BLaER1 (cell line): ENCODE measurements at regions not wholly inside any gene's neighbourhood (a gene's known extent, or its start where the extent isn't known, plus 50 kb on each side); places are given as distances from the start of the nearest gene placed in this dataset.
A peak's percentile ranks its signal among the peaks of the same experiment; 100 is the strongest.
"Not testable (repeated sequence)": the region's sequence is repeated elsewhere in the genome, so short reads cannot be mapped to it uniquely, and the experiment has no call there.

Experiments
- H3K27ac ChIP-seq: shearing (Covaris generic); formaldehyde crosslinking; 2 replicates; pipeline ENCODE4 v1.8.1; 2022
- H3K27me3 ChIP-seq: shearing (Covaris generic); formaldehyde crosslinking; 2 replicates; pipeline ENCODE4 v1.8.1; 2022
- H3K36me3 ChIP-seq: shearing (Covaris generic); formaldehyde crosslinking; 2 replicates; pipeline ENCODE4 v1.8.1; 2022
- H3K4me1 ChIP-seq: shearing (Covaris generic); formaldehyde crosslinking; 2 replicates; pipeline ENCODE4 v1.8.1; 2022
- H3K4me2 ChIP-seq: shearing (Covaris generic); formaldehyde crosslinking; 2 replicates; pipeline ENCODE4 v1.8.1; 2022
- H3K4me3 ChIP-seq: shearing (Covaris generic); formaldehyde crosslinking; 2 replicates; pipeline ENCODE4 v1.8.1; 2022
- H3K9ac ChIP-seq: shearing (Covaris generic); formaldehyde crosslinking; 2 replicates; pipeline ENCODE4 v1.8.1; 2022
- H3K9me3 ChIP-seq: shearing (Covaris generic); formaldehyde crosslinking; 2 replicates; pipeline ENCODE4 v1.8.1; 2022
- H4K20me1 ChIP-seq: shearing (Covaris generic); formaldehyde crosslinking; 2 replicates; pipeline ENCODE4 v1.8.1; 2022
- Cebpa-rat ChIP-seq: shearing (Covaris generic); IDR thresholded peaks from 2 replicates; pipeline ENCODE4 v1.8.1; 2022

- not testable (repeated sequence) for H3K9me3 ChIP-seq, H3K4me1 ChIP-seq, H3K9ac ChIP-seq, H3K27ac ChIP-seq, H3K27me3 ChIP-seq, H4K20me1 ChIP-seq, H3K36me3 ChIP-seq, H3K4me3 ChIP-seq, H3K4me2 ChIP-seq
Measured at GRCh38 chr17:62233822-62234481, 146.4 kb upstream of the EFCAB3 start.

- H3K4me1 ChIP-seq, H3K36me3 ChIP-seq, H4K20me1 ChIP-seq, H3K9ac ChIP-seq, H3K27ac ChIP-seq, H3K9me3 ChIP-seq, H3K27me3 ChIP-seq, H3K4me2 ChIP-seq, H3K4me3 ChIP-seq: not testable (repeated sequence)
Measured at GRCh38 chr17:62231293-62231692, 149.1 kb upstream of the EFCAB3 start.

- H3K27ac ChIP-seq, H3K9ac ChIP-seq, H3K4me2 ChIP-seq, H3K9me3 ChIP-seq, H3K36me3 ChIP-seq, H3K4me3 ChIP-seq, H4K20me1 ChIP-seq, H3K27me3 ChIP-seq, H3K4me1 ChIP-seq: not testable (repeated sequence)
Measured at GRCh38 chr17:62226610-62227240, 153.6 kb upstream of the EFCAB3 start.

- not testable (repeated sequence) for H3K27me3 ChIP-seq, H3K4me3 ChIP-seq, H3K4me1 ChIP-seq, H4K20me1 ChIP-seq, H3K36me3 ChIP-seq, H3K27ac ChIP-seq, H3K4me2 ChIP-seq, H3K9ac ChIP-seq, H3K9me3 ChIP-seq
Measured at GRCh38 chr17:62223585-62223984, 156.8 kb upstream of the EFCAB3 start.

GRCh38 chr17:62219221-62219899 lies 154.3 kb upstream of the MED13 start:
- Histone ChIP-seq H3K27me3 (no peaks in the 10 kb centered on the region), H3K27ac (no peak overlapping the region), H3K4me2 (no peak overlapping the region), H3K9me3 (peaks cover 5% of the 10 kb centered on the region; the same call in 1 of the 2 replicates), H3K4me1 (no peaks in the 10 kb centered on the region), H3K36me3 (no peaks in the 10 kb centered on the region), H3K9ac (no peak overlapping the region), H3K4me3 (no peak overlapping the region), H4K20me1 (no peaks in the 10 kb centered on the region)
- TF ChIP-seq Cebpa-rat: peak; percentile 49; the same call in 1 of the 2 replicates

GRCh38 chr17:62216847-62217246 lies 151.8 kb upstream of the MED13 start:
- no peak for TF ChIP-seq Cebpa-rat
- Histone ChIP-seq H3K4me3 (no peak overlapping the region), H3K36me3 (no peaks in the 10 kb centered on the region)

GRCh38 chr17:62215891-62216290 lies 150.8 kb upstream of the MED13 start:
- H3K9ac ChIP-seq, H3K36me3 ChIP-seq, H3K4me2 ChIP-seq, H3K9me3 ChIP-seq, H3K4me3 ChIP-seq, H4K20me1 ChIP-seq, H3K4me1 ChIP-seq, H3K27ac ChIP-seq, H3K27me3 ChIP-seq: not testable (repeated sequence)

More at GRCh38 chr17:62216847-62217246, 151.8 kb upstream of the MED13 start:
- Histone ChIP-seq H3K4me1 (no peaks in the 10 kb centered on the region), H3K27ac (no peak overlapping the region), H3K27me3 (no peaks in the 10 kb centered on the region), H3K4me2 (no peak overlapping the region), H4K20me1 (no peaks in the 10 kb centered on the region), H3K9me3 (peaks cover 5% of the 10 kb centered on the region; the same call in 1 of the 2 replicates), H3K9ac (no peak overlapping the region)

GRCh38 chr17:62206550-62206949 lies 141.5 kb upstream of the MED13 start:
- Histone ChIP-seq H3K4me1 (no peaks in the 10 kb centered on the region), H3K36me3 (no peaks in the 10 kb centered on the region), H3K9me3 (peaks cover 4% of the 10 kb centered on the region; the same call in 1 of the 2 replicates), H3K4me3 (no peak overlapping the region), H3K4me2 (no peak overlapping the region), H3K27ac (no peak overlapping the region), H4K20me1 (no peaks in the 10 kb centered on the region), H3K9ac (no peak overlapping the region), H3K27me3 (no peaks in the 10 kb centered on the region)
- TF ChIP-seq Cebpa-rat: no peak

GRCh38 chr17:62197156-62197555 lies 132.1 kb upstream of the MED13 start:
- not testable (repeated sequence) for H3K4me1 ChIP-seq, H3K9me3 ChIP-seq, H3K4me3 ChIP-seq, H3K9ac ChIP-seq, H4K20me1 ChIP-seq, H3K4me2 ChIP-seq, H3K27me3 ChIP-seq, H3K27ac ChIP-seq, H3K36me3 ChIP-seq

GRCh38 chr17:62196587-62196986 lies 131.5 kb upstream of the MED13 start:
- not testable (repeated sequence) for H3K27me3 ChIP-seq, H3K9me3 ChIP-seq, H3K4me2 ChIP-seq, H3K4me1 ChIP-seq, H3K4me3 ChIP-seq, H3K36me3 ChIP-seq, H4K20me1 ChIP-seq, H3K27ac ChIP-seq, H3K9ac ChIP-seq
